ENCODE measurements at regions not wholly inside any gene's neighbourhood (a gene's known extent, or its start where the extent isn't known, plus 50 kb on each side); places are given as distances from the start of the nearest gene placed in this dataset.

GRCh38 chr2:222058819-222059445, 239.9 kb downstream of the PAX3 start:
- DNase-seq (no peak), ATAC-seq (no peak)
- no peak for TF ChIP-seq CTCF (IDR thresholded peaks at IDR 0.05)
- Histone ChIP-seq H3K36me3 (ENCODE audit: low read depth) (no peaks in the 10 kb centered on the region), H3K9me3 (no peaks in the 10 kb centered on the region), H3K4me1 (ENCODE audit: low read depth) (no peaks in the 10 kb centered on the region), H3K4me3 (no peak overlapping the region)
- intact Hi-C loops (cut with DNase I, micrococcal nuclease), result loop anchor here (10.0 kb wide), 1 partner anchor 556 kb away; no protein-coding TSS in a partner anchor

- intact Hi-C loops (cut with DNase I, micrococcal nuclease), result loop anchor here (10.0 kb wide), 1 partner anchor 557 kb away; no protein-coding TSS in a partner anchor
- TF ChIP-seq CTCF (IDR thresholded peaks at IDR 0.05), result no peak
- H3K4me1 ChIP-seq (ENCODE audit: low read depth), result no peaks in the 10 kb centered on the region
- no peaks in the 10 kb centered on the region for H3K36me3 ChIP-seq (ENCODE audit: low read depth)
- H3K9me3 ChIP-seq, result no peaks in the 10 kb centered on the region
- ATAC-seq (no peak), DNase-seq (no peak)
- H3K4me3 ChIP-seq, result no peak overlapping the region
Measured at GRCh38 chr2:222057347-222058073, 241.3 kb downstream of the PAX3 start.

GRCh38 chr2:222055328-222055727, 243.5 kb downstream of the PAX3 start:
- H3K36me3 ChIP-seq (ENCODE audit: low read depth), result no peaks in the 10 kb centered on the region
- intact Hi-C loops (cut with DNase I, micrococcal nuclease), result loop anchor here (10.0 kb wide), 1 partner anchor 559 kb away; no protein-coding TSS in a partner anchor

GRCh38 chr2:222054813-222055212, 244.0 kb downstream of the PAX3 start:
- Histone ChIP-seq H3K4me1 (ENCODE audit: low read depth) (no peaks in the 10 kb centered on the region), H3K4me3 (no peak overlapping the region), H3K9me3 (no peaks in the 10 kb centered on the region), H3K36me3 (ENCODE audit: low read depth) (no peaks in the 10 kb centered on the region)
- DNase-seq, result no peak
- intact Hi-C loops (cut with DNase I, micrococcal nuclease), result loop anchor here (10.0 kb wide), 1 partner anchor 560 kb away; no protein-coding TSS in a partner anchor
- TF ChIP-seq CTCF (IDR thresholded peaks at IDR 0.05), result no peak
- no peak for ATAC-seq

More at GRCh38 chr2:222055328-222055727, 243.5 kb downstream of the PAX3 start:
- Histone ChIP-seq H3K9me3 (no peaks in the 10 kb centered on the region), H3K4me1 (ENCODE audit: low read depth) (no peaks in the 10 kb centered on the region), H3K4me3 (no peak overlapping the region)
- DNase-seq (no peak), ATAC-seq (no peak)
- no peak for TF ChIP-seq CTCF (IDR thresholded peaks at IDR 0.05)

DNA sequence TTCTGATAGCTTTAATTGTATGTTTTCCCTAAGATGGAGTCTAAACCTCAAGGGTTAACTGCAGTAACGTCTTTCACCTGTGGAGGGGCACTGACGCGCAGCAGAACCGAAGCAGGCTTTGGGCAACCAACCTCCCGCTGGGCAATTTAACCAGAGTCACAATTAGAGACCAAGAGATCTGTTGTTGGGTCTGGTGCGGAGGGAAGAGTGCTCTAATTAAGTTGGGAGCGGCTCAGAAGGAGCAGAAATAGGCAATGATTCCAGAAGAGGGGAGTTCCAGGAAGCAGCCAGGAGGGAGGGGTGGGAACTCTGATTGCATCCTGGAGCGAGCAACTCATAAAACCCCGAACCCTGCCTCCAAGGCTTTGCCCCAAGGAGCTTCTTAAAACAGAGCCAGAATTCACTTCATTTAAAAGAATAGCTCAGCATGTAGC, 245.8 kb downstream of the PAX3 start:
- DNase-seq (peak in 1 of 3 donors; percentile 19), ATAC-seq (peak; percentile 65)
- Histone ChIP-seq H3K9me3 (no peaks in the 10 kb centered on the region), H3K4me3 (no peak overlapping the region), H3K36me3 (ENCODE audit: low read depth) (no peaks in the 10 kb centered on the region), H3K4me1 (ENCODE audit: low read depth) (no peaks in the 10 kb centered on the region)
- no peak for TF ChIP-seq CTCF (IDR thresholded peaks at IDR 0.05)
- intact Hi-C loops (cut with DNase I, micrococcal nuclease), result loop anchor here (10.0 kb wide), 1 partner anchor 562 kb away; no protein-coding TSS in a partner anchor

All from mucosa of descending colon (tissue), 3 donors.